Astrocyte of the cerebellum (primary cell): ENCODE measurements at regions not wholly inside any gene's neighbourhood (a gene's known extent, or its start where the extent isn't known, plus 50 kb on each side); places are given as distances from the start of the nearest gene placed in this dataset.

ENCODE experiments used
- DNase-seq: peaks from one replicate; pipeline ENCODE4 v3.0.0-alpha.2; 2011; ENCODE audit warnings: low read depth
- H3K4me3 ChIP-seq: 2 replicates; pipeline ENCODE4 v1.5.1; 2011; ENCODE audit warnings: mild to moderate bottlenecking, low read depth, low read length, moderate library complexity
- in situ Hi-C: cut with HindIII; loops from 2 replicates; pipeline ENCODE4 v1.10.0; 2017; ENCODE audit warnings: low sequenced_read_pairs
- TF ChIP-seq, protein P1 (sequence below): IDR thresholded peaks from 2 replicates; pipeline ENCODE4 v1.5.1; 2012; ENCODE audit warnings: low read length, low read depth, moderate library complexity, mild to moderate bottlenecking; ENCODE audit errors: missing control alignments

DNA sequence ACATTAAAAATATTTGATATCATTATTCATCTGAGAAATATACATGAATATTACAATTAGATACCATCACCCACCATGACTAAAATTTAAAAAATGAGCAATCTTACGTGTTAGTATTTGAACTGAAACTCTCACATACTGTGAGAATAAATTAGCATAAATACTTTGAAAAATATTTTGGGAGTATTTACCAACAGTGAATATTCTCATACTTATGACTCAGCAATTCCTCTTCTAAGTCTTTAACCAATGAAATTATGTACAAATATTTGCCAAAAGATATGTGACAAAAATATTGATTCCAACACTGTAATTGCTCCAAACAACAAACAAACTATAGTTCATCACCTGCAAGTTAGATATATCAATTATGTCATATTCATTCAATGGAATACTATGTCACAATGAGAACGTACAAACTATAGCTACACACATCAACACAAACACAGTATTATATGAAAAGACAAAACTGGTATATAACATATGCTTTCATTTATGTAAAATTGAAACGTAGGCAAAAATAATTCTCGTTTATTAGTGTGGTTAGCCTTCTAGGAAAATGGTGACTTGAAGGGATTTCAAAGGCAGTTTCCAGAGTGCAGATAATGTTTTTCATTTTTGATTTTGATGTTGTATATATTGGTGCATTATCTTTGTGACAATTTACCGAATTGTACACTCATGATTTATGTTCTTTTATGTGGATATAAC is 742.2 kb downstream of the SLC16A7 start:
- in situ Hi-C loops = no loop called here
- no peak for DNase-seq
- TF ChIP-seq, protein P1, sequence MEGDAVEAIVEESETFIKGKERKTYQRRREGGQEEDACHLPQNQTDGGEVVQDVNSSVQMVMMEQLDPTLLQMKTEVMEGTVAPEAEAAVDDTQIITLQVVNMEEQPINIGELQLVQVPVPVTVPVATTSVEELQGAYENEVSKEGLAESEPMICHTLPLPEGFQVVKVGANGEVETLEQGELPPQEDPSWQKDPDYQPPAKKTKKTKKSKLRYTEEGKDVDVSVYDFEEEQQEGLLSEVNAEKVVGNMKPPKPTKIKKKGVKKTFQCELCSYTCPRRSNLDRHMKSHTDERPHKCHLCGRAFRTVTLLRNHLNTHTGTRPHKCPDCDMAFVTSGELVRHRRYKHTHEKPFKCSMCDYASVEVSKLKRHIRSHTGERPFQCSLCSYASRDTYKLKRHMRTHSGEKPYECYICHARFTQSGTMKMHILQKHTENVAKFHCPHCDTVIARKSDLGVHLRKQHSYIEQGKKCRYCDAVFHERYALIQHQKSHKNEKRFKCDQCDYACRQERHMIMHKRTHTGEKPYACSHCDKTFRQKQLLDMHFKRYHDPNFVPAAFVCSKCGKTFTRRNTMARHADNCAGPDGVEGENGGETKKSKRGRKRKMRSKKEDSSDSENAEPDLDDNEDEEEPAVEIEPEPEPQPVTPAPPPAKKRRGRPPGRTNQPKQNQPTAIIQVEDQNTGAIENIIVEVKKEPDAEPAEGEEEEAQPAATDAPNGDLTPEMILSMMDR = no peak
- no peak overlapping the region for H3K4me3 ChIP-seq

DNA sequence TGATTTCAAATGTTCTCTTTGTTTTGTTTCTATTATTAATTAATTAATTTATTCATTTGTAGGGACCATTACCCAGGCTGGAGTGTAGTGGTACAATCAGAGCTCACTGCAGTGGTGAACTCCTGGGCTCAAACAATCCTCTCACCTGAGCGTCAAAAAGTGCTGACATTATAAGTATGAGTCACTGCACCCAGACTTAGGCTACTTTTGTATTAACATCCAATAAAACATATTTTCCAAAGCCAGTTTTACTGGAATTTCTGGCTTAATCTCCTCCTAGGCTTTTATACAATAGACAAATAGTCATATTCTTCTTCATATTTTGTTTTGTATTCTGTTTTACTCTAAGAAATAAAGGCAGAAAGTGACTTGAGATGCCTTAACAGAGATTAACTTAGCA is 749.6 kb downstream of the SLC16A7 start:
- H3K4me3 ChIP-seq = no peak overlapping the region
- in situ Hi-C loops = no loop called here
- DNase-seq = no peak
- TF ChIP-seq, protein P1 = no peak

DNA sequence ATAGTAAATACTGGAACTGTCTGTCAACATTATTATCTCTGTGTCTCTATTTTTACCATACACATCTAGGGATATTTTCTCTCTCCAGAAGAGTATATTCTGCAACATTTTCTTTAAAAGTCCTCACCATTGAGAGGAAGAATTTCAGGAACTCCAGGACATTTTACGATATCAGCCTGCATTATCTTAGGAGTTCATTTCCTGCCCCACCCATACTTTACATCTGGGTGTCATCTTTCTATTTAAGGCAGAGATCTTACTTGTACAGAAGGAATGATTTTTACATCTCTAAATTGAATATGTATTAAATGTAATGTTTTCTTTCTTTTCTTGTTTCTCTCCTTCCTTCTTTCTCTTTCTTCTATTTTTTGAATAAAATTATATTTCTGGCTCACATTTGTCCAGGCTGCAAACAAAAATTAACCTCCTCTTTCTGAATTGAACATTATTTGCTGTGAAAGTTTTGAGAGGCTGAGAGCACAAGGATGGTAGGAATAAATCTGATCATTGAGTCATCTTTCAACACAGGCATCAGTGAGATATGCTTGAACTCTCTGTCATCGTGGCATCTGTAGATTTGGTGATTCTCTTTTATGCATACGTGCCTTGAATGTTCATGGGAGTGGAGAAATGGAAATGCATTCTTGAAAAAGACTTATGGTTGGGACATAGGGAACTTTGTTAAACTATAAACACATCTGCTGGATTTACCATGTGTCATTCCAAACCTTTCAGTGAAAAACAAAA is 753.6 kb downstream of the SLC16A7 start:
- DNase-seq = no peak
- H3K4me3 ChIP-seq = no peak overlapping the region
- in situ Hi-C loops = no loop called here
- TF ChIP-seq, protein P1 = no peak

DNA sequence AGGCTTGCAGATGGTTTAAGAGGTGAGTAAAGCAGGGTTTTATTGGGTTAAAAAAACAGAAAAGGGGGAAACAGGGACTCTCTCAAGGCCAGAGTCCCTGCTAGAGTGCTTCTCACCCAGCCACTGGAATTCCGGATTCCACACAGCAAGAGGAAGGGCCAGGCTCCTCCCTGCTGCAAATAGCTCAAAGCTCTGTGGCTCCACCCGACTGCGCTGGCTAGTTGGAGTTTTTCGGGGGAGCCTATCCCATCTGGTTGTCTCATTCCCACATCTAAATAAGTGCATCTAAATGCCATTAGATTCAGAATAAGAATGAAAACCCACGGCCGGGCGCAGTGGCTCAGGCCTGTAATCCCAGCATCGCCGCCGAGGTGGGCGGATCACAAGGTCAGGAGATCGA is 791.5 kb downstream of the SLC16A7 start:
- TF ChIP-seq, protein P1 = no peak
- H3K4me3 ChIP-seq = no peak overlapping the region
- in situ Hi-C loops = no loop called here
- DNase-seq = no peak

DNA sequence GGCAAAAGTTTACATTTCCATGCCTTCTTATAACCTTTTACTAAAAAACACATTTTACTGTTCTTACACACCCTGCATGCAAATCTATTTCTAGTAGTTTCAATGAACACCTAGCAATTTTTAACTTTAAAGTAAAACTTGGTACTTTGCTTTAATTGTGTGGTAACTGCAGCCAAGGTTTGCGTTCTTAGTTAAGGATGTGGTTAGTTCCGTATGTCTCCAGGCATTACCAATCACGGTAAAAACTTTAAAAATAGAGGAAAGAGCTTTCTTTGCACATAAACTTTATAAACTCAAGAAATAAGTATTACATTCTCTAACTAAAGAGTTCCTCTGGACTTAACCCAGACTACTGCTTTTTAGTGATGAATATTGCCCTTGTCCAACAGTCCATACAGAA is 795.2 kb downstream of the SLC16A7 start:
- DNase-seq = no peak

DNA sequence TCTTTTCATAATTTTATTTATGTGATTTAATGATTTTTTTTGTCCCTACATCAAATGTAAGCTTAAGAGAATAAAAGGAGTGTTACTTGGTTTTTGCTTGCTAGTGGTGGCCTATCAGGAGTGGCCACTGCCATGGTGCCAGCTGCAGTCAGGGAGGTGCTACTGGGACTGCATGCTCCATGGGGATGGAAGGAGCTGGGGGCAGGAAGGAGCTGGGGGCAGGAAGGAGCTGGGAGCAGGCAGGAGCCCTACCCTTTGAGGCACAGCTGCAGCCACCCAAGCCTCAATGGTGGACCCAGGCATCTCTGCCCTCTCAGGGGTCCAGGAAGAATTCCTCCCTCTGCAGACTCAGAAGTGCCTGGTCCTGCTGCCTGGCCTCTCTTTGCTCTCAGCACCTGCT is 796.0 kb downstream of the SLC16A7 start:
- DNase-seq = no peak
- in situ Hi-C loops = no loop called here
- TF ChIP-seq, protein P1 = no peak
- H3K4me3 ChIP-seq = no peak overlapping the region

More for the DNA sequence above, 795.2 kb downstream of the SLC16A7 start:
- no peak overlapping the region for H3K4me3 ChIP-seq
- in situ Hi-C loops = no loop called here
- TF ChIP-seq, protein P1 = no peak
